Cardiac muscle cell (in vitro differentiated cells and primary cell): ENCODE measurements at regions not wholly inside any gene's neighbourhood (a gene's known extent, or its start where the extent isn't known, plus 50 kb on each side); places are given as distances from the start of the nearest gene placed in this dataset.

Experiments
- DNase-seq, 2 donors: peaks; one replicate each; pipeline versions ENCODE4 v3.0.0 to v3.0.0-alpha.2; 2010 to 2017; ENCODE audit warnings: low read depth in 1 of 2, low spot score in 1 of 2
- H3K27ac ChIP-seq: fragments of 200-600 bp; sonication (generic); 2 replicates; pipeline ENCODE4 v1.5.1; 2016
- H3K27me3 ChIP-seq: fragments of 200-600 bp; sonication (generic); 2 replicates; pipeline ENCODE4 v1.6.0; 2016; ENCODE audit warnings: control low read depth
- H3K36me3 ChIP-seq: fragments of 200-600 bp; sonication (generic); 2 replicates; pipeline ENCODE4 v1.5.1; 2016; ENCODE audit warnings: control low read depth
- H3K4me1 ChIP-seq: fragments of 200-600 bp; sonication (generic); 2 replicates; pipeline ENCODE4 v1.8.1; 2017; ENCODE audit warnings: low read depth, mild to moderate bottlenecking, mixed run types
- H3K4me3 ChIP-seq: fragments of 200-600 bp; sonication (generic); 2 replicates; pipeline ENCODE4 v1.5.1; 2016; ENCODE audit warnings: mild to moderate bottlenecking
- H3K9me3 ChIP-seq: fragments of 200-600 bp; sonication (generic); 2 replicates; pipeline ENCODE4 v1.5.1; 2017; ENCODE audit warnings: low read depth, mild to moderate bottlenecking, control low read depth
- TF ChIP-seq, protein P1 (sequence below): IDR thresholded peaks from 2 replicates; pipeline ENCODE4 v1.5.1; 2012; ENCODE audit warnings: low read depth, mild to moderate bottlenecking, low read length

DNA sequence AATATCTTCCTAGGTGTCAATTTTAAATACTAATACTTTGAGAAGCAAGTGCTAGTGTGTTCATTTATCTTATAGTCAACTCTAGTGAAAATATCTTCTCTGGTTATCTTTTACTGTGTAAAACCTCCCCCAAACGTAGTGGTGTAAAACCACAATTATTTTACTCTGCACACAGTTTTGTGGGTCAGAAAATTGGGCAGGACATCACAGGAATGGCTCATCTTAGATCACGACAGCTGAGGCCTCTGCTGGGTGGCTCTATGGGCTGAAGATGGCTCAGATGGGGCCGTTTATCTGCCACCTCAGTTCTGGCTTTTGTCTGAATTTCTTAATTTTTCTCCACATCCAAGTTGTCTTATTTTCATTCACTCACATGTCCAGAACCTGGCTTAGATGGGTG, 457.2 kb upstream of the ACTBL2 start:
- H3K36me3 ChIP-seq, result no peaks in the 10 kb centered on the region
- TF ChIP-seq, protein P1, sequence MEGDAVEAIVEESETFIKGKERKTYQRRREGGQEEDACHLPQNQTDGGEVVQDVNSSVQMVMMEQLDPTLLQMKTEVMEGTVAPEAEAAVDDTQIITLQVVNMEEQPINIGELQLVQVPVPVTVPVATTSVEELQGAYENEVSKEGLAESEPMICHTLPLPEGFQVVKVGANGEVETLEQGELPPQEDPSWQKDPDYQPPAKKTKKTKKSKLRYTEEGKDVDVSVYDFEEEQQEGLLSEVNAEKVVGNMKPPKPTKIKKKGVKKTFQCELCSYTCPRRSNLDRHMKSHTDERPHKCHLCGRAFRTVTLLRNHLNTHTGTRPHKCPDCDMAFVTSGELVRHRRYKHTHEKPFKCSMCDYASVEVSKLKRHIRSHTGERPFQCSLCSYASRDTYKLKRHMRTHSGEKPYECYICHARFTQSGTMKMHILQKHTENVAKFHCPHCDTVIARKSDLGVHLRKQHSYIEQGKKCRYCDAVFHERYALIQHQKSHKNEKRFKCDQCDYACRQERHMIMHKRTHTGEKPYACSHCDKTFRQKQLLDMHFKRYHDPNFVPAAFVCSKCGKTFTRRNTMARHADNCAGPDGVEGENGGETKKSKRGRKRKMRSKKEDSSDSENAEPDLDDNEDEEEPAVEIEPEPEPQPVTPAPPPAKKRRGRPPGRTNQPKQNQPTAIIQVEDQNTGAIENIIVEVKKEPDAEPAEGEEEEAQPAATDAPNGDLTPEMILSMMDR, result no peak
- no peak for DNase-seq
- H3K27me3 ChIP-seq, result no peaks in the 10 kb centered on the region
- no peak overlapping the region for H3K27ac ChIP-seq
- H3K4me3 ChIP-seq, result no peak overlapping the region
- H3K9me3 ChIP-seq, result no peaks in the 10 kb centered on the region
- no peaks in the 10 kb centered on the region for H3K4me1 ChIP-seq

DNA sequence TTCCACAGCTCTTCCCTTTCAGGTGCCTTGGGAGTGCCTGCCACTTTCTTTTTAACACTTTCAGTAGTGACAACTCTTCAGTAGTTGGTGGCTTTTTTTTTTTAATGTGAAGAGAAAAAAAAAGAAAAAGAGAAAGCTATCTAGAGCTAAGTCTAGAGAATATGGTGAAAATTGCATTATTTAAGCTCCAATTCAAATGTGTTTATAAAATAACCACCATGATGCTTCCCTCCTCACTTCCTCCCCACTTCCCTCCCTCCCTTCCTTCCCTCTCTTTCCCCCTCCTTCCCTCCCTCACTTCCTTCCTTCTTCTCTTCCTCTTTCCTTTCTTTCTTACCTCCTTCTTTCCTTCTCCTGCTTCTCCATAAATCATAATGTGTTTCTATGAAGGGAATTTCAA, 456.7 kb upstream of the ACTBL2 start:
- Histone ChIP-seq H3K4me1 (no peaks in the 10 kb centered on the region), H3K9me3 (no peaks in the 10 kb centered on the region), H3K27me3 (no peaks in the 10 kb centered on the region), H3K4me3 (no peak overlapping the region), H3K36me3 (no peaks in the 10 kb centered on the region), H3K27ac (no peak overlapping the region)
- DNase-seq, result no peak
- TF ChIP-seq, protein P1, result no peak

DNA sequence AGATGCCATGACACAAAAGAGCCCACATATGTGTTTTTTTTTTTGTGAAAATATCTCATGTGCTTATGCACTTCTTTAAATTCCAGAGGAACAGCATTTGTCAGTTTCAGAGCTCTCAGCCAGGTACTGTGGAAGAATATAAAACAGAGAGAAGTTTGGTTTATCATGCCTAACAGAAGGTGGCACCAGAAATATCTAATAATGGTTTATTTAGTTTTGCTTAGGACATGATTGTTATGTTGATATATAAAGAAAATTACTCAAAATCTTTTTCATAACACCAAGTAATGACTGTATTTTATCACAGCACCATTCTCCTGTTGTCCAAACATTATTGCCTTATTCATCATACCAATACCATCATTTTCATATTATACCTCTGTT, 455.6 kb upstream of the ACTBL2 start:
- H3K27ac ChIP-seq, result no peak overlapping the region
- TF ChIP-seq, protein P1, result no peak
- no peak overlapping the region for H3K4me3 ChIP-seq
- H3K27me3 ChIP-seq, result no peaks in the 10 kb centered on the region
- no peaks in the 10 kb centered on the region for H3K9me3 ChIP-seq
- DNase-seq, result no peak
- no peaks in the 10 kb centered on the region for H3K36me3 ChIP-seq
- H3K4me1 ChIP-seq, result no peaks in the 10 kb centered on the region

DNA sequence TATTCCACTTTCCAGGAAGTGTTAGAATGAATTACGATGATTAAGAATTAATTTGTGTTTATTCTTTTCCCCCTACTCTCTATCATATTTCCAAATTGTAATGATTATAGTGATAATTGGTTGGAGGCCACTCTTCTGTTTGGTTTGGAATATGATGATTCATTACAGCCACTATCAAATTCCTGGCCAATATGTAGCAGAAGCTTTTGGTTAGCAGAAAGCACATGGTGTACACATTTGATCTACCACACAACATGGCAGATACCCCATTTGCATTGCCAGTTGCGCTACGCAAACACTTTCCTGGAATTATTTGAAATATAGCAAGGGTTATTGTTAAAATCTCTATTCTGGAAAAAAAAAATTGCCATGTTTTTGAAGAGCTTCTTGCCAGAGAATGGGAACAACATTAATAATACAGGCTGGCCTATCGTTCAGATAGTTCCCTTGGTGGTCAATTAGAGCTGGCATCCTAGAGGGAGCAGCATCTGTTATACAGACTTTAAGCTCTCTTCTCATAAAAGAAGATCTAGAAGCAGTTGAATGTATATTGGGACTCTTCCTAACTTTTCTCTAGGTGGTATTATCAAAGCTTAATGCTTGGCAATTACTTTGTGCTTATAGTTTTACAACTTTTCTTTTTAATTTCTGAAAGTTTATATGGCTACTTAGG, 455.0 kb upstream of the ACTBL2 start:
- no peaks in the 10 kb centered on the region for H3K27me3 ChIP-seq
- DNase-seq, result no peak

DNA sequence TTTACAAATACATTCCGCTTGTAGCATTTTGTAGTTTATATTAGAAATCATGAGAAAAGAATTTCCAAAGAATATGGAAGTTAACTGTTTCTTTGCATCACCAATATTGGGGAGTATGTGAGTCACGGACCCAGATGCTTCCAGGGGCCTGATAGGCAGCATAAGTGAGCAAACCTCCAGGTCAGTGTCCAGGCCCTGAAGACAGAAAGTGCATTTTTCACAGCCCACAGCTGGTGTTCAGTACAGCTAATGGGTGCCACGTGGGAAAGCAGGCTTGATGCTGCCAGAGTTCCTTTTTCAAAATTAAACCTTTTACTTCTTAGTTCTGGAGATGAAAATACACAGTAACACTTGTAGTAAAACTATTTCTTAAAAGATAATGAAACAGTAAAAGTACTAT, 454.4 kb upstream of the ACTBL2 start:
- no peaks in the 10 kb centered on the region for H3K4me1 ChIP-seq
- DNase-seq, result peak in 1 of 2 donors; percentile 32
- H3K9me3 ChIP-seq, result no peaks in the 10 kb centered on the region
- H3K27ac ChIP-seq, result no peak overlapping the region
- TF ChIP-seq, protein P1, result no peak
- no peak overlapping the region for H3K4me3 ChIP-seq
- H3K27me3 ChIP-seq, result no peaks in the 10 kb centered on the region
- H3K36me3 ChIP-seq, result no peaks in the 10 kb centered on the region

More for the DNA sequence above, 455.0 kb upstream of the ACTBL2 start:
- Histone ChIP-seq H3K9me3 (no peaks in the 10 kb centered on the region), H3K4me3 (no peak overlapping the region), H3K27ac (no peak overlapping the region), H3K36me3 (no peaks in the 10 kb centered on the region), H3K4me1 (no peaks in the 10 kb centered on the region)
- TF ChIP-seq, protein P1, result no peak
